MM.1S (cell line): ENCODE measurements at regions not wholly inside any gene's neighbourhood (a gene's known extent, or its start where the extent isn't known, plus 50 kb on each side); places are given as distances from the start of the nearest gene placed in this dataset.

Experiments
- CTCF ChIP-seq: fragments of 300-600 bp; sonication (generic); IDR thresholded peaks from 2 replicates; pipeline ENCODE4 v1.5.1; 2016; ENCODE audit warnings: antibody characterized with exemption, low read length, mixed read lengths
- EZH2 ChIP-seq: fragments of 300-600 bp; sonication (generic); optimal IDR thresholded peaks from 2 replicates; pipeline ENCODE3; 2017; ENCODE audit warnings: low read depth, mild to moderate bottlenecking, antibody characterized with exemption, low read length, mixed read lengths

GRCh38 chr15:87704276-87704675 lies 552.3 kb downstream of the NTRK3 start:
- no peak for TF ChIP-seq EZH2
- TF ChIP-seq CTCF: no peak
